ENCODE measurements at regions not wholly inside any gene's neighbourhood (a gene's known extent, or its start where the extent isn't known, plus 50 kb on each side); places are given as distances from the start of the nearest gene placed in this dataset.
A peak's percentile ranks its signal among the peaks of the same experiment; 100 is the strongest.
"Not testable (repeated sequence)": the region's sequence is repeated elsewhere in the genome, so short reads cannot be mapped to it uniquely, and the experiment has no call there.

DNA sequence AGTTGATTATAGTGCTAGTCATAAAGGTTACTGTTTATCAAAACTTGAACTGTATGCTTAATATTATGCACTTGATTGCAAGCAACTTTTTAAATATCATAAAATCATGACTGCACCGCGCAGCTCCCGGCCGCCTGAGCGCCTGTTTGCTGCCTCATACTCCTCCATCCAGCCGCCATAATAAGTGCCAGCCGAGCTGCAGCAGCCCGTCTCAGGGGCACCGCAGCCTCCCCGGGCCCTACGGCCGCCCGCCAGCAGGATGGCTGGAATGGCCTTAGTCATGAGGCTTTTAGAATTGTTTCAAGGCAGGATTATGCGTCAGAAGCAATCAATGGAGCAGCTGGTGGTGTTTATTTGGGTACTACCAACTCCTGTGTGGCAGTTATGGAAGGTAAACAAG lies 337.2 kb downstream of the PAX3 start:
- intact Hi-C loops (cut with DNase I), result loop anchor here in 1 of 2 donors (10.0 kb wide), 1 partner anchor 377 kb away; no protein-coding TSS in a partner anchor
- no peak for ATAC-seq
- DNase-seq, result no peak

DNA sequence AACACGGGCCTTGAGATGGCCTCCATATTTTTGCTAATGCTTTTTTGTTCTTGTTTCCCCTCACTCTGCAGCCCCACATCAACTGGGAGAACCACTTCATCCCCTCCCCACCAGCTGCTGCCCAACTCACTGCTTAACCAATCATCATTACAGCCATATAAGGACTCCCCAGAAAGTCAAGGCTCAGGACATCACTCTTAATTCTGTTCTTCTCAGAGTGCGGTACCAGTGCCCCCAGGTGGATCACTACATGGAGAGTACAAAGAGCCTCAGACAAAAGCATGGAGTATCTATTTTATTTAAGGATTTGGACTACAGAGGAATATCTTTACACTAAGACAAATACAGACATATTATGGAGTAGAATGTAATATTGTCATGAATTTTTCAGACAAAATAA lies 340.6 kb downstream of the PAX3 start:
- ATAC-seq (peak in 1 of 2 donors; percentile 67), DNase-seq (no peak)
- intact Hi-C loops (cut with DNase I), result no loop called here

DNA sequence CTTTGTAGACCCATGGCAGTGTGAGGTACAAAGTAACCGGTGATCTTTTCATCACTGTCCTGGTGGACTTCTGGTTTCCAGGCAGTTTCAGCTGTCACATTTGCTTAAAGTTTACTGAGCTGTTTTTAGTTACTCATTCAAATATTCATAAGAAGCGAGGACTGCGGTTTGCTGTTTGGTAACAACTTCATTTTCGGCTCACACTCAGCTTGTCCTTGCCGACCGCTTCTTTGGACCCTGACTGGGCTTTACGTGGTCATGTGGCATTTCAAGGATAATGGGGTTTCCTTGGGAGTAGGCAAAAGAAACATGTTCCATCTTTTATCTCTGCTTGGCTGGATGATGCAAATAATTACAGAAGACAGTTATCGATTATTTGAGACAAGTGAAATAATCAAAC lies 350.7 kb downstream of the PAX3 start:
- ATAC-seq (no peak), DNase-seq (no peak)
- intact Hi-C loops (cut with DNase I), result no loop called here

DNA sequence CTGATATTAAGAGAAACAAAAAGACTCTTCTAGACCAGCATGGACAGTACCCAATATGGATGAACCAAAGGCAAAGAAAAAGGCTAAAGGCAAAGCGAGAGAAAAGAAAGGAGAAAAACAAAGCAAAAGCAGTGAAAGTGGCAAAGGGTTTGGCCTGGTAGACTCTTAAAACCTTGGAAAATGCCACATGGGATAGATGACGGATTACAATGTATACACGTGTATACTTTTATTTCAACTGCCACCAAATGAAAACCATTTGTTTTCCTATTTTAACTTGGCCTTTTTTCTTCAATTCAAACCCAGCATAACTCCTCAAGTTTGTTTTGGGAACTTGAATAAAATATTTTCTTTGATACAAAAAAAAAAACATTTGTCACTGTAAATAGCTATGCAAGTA lies 354.3 kb downstream of the PAX3 start:
- intact Hi-C loops (cut with DNase I); DNase-seq; ATAC-seq: not testable (repeated sequence)

DNA sequence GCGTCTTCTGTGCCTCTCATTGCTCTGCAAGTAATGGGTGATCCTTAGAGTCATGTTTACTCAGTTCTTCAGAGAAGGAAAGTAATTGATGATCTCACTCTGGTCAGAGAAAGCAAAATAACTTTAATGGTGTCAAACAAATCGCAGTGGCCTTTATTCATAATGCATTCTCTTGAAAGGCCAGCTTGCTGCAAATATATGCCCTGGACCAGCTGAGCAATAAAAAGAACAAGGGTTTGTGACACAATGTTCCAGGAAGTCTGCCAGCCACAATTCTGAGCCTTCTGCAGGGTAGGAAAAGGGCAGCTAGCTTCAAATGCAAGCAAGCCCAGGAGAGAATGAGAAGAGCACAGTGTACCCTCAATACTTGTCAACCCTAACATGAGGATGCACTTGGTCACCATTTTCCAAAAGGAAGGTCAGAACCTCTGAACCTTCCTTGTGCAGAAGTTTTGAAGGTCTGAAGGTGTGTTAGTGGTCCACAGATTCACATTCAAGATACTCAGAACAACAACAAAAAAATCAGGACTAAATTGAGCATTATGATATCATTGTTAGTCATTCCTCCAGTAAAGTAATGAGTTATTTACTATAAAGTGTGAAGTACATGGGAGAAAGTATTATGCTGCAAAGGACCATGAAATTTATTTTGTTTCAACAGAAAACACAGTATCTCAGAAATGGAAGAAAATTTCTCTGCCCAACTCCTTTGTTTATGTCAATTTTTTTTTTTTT lies 355.6 kb downstream of the PAX3 start:
- ATAC-seq, result peak; percentile 47 to 80
- intact Hi-C loops (cut with DNase I), result no loop called here
- no peak for DNase-seq

DNA sequence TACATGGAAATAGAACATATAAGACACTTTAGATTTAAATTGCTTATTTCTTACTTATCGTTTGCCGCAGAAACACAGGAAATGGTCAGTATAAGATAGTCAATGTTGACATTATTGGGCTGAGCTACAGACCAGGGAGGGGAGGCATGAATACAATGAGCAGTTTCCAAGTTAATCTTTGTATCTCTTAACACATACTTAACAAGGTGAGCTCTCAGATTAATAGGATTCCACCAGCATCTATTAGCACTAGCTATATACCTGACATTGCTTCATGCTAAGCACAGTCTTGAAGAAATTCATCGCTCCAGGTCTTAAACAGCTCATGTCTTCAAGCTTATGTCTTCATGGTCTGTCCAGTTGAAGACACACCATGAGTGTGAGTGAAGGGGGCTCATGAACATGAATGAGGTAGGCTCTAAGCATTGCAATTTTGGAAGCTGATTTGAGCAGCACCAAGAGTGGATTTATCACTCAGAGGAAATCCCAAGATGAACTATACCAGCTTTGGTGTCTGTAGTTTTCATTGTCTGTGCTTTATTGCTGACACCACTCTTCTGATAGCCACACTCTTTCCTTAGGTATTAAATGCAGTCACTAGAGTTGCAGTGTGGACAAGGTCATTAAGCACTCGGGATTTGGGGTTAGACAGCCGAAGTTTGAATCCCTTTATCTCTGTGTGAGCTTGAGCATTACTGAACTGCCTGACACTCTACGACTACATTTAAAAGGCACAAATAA lies 359.3 kb upstream of the EPHA4 start:
- intact Hi-C loops (cut with DNase I), result no loop called here
- no peak for DNase-seq
- ATAC-seq, result no peak

DNA sequence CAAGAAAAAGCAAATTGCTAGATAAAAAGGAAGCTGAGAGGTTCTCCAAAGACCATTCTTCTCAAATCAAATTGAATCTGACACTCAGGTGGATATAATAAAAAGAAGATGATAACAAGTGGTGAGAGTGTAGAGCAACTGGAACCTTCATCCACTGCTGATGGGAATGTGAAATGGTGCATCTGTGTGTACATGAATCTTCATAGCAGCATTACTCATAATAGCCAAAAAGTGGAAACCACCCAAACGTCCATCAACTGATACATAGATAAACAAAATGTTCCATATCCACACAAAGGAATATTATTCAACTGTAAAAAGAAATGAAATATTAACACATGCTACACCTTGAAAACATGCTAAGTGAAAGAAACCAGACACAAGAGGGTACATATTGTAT lies 357.2 kb upstream of the EPHA4 start:
- intact Hi-C loops (cut with DNase I), result no loop called here
- ATAC-seq (no peak), DNase-seq (no peak)

DNA sequence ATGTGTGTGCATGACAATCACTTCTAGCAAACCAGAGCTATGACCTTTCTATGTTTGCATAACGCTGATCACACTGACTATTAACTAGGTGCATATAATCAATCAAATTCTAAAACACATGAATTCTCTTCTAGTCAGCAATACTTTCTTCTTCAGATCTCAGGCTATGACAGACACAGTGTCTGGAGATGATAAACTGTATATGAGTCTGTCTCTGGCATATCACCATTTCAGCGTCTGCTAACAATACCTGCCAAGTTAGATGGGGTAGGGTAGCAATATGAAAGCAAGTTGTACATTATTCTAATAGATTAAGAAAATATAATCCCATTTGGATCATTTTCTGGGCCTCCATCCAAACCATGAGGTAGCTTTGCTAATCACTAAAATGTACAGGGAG lies 354.2 kb upstream of the EPHA4 start:
- intact Hi-C loops (cut with DNase I), result no loop called here
- DNase-seq, result no peak
- no peak for ATAC-seq

DNA sequence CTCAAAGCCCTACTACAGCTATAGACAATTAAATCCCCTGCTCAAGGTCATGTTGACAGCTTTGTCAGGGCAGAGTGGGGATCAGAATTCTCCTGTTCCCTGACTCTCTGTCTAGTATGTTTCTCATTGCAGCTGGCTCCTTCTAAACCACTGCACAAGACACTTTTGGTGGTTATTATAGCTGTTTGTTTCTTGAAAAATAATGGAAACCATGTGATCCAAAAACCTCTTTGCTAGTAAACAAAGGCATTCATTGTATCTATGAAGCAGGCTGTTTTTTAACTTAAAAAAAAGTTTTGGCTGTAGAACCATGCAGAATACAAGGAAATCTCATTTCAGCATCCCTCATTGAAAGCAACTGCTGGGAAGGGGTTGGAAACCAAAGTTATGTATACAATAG lies 352.5 kb upstream of the EPHA4 start:
- ATAC-seq (no peak), DNase-seq (no peak)
- intact Hi-C loops (cut with DNase I), result no loop called here

DNA sequence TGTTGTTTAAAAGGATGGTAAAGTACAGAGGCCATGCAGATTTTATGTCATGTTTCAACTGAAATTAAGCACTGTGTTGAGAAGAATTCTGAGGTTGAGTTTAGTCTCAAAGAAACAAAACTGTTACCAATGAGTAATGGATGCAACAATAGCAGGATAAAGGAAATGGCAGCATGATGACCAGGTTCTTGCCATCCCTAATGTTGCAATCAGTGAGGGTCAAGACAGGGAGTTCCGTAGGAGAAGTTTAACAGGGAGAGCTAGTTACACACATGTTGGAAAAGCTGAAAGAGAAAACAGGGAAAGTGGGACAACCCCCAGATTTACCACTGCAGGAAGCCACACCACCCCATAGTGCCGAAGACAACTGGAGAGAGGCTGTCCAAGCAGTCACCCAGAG lies 343.8 kb upstream of the EPHA4 start:
- intact Hi-C loops (cut with DNase I), result no loop called here
- no peak for ATAC-seq
- DNase-seq, result no peak

DNA sequence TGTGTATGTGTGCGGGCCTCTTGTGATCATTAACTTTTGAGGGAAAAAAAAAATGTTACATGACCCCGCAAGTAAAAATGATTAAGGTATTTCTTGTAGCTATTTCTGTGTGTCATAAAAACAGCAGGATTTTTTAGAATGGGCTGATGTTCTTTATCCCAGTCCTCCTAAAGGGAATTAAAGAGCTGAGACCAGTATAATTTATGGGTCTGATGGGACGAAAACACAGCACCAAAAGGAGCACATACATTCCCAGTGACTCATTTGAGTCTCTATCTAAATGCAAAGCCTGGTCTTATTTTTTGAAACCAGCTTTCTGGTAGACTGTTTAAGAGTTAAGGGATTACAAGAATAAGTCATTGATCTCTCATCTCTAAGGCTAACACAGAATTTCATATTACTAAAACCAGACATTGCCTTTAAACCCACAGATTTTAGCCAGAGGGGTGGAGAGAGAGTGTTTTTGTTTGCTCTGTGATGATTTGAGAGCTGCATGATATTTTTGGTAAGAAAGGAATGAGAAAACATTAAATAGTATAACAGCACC lies 342.3 kb upstream of the EPHA4 start:
- ATAC-seq (no peak), DNase-seq (no peak)
- intact Hi-C loops (cut with DNase I), result no loop called here

DNA sequence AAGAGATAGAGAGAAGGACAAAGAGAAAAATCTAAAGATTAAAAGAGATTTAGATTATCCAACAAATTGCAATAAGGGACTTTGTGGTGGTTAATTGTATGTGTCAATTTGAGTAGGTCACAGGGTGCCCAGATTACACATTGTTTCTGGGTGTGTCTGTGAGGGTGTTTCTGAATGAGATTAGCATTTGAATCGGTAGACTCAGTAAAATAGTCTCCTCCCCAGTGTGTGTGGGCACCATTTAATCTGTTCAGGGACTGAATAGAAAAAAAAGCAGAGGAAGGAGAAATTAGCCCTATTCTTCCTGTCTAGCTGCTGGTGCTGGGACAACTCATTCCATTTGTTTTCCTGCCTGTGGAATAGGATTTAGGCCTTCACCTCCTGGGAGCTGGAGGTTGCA lies 339.8 kb upstream of the EPHA4 start:
- no peak for DNase-seq
- intact Hi-C loops (cut with DNase I), result no loop called here
- no peak for ATAC-seq

DNA sequence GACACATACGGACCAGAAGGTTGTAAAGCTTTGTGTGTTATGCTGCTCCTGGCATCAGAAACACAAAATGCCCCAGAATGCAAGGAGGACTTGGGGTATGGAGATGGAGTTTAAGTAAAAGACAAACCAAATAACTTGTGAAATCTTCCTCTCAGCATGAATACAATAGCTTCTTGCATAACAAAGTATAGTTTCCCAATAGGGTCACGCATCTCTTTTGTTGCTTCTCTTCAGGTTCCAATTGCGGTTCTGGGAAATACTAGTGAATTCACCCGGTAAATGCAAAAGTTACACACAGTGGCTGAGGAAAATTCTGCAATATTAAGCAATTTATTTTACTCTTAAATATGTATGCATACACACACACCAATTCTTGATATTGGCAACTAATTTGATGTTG lies 339.2 kb upstream of the EPHA4 start:
- ATAC-seq (no peak), DNase-seq (no peak)
- intact Hi-C loops (cut with DNase I), result no loop called here

DNA sequence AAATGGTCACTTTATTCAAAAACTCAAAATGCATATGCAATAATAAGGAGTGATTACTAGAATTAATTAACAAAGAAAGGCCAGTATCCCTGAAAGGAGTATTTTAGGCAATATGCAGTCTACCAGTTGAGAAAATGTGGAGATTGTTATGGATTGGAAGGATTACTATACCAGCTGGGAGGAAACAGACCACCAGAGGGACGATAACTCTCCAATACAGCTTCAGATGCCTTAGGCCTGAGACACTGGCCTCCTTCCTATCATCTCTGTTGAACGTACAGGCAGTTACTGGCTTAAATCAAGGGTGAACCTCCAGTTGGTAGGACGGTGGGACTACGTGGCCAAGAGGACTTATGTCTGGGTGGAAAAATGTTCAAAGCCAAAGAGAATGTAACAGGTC lies 336.4 kb upstream of the EPHA4 start:
- ATAC-seq (no peak), DNase-seq (no peak)
- intact Hi-C loops (cut with DNase I), result no loop called here

DNA sequence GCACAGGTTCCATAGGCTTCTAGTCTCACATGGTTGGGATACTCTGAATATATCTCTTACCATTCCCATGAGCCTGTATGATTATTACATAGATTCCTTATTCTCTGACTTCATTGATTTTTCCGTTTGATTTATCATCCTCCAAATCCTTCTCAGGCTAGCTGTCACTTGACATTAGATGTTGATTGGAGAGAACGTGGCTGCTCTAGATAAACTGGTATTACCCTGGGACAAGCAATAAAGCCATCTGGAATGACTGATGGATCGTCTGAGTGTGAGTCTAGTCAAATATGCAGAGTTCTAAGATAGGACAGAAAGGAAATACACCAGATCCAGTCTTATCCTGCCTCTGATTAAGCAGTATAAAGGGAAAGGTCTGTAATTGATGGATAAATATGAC lies 325.6 kb upstream of the EPHA4 start:
- intact Hi-C loops (cut with DNase I), result no loop called here
- ATAC-seq (no peak), DNase-seq (no peak)

DNA sequence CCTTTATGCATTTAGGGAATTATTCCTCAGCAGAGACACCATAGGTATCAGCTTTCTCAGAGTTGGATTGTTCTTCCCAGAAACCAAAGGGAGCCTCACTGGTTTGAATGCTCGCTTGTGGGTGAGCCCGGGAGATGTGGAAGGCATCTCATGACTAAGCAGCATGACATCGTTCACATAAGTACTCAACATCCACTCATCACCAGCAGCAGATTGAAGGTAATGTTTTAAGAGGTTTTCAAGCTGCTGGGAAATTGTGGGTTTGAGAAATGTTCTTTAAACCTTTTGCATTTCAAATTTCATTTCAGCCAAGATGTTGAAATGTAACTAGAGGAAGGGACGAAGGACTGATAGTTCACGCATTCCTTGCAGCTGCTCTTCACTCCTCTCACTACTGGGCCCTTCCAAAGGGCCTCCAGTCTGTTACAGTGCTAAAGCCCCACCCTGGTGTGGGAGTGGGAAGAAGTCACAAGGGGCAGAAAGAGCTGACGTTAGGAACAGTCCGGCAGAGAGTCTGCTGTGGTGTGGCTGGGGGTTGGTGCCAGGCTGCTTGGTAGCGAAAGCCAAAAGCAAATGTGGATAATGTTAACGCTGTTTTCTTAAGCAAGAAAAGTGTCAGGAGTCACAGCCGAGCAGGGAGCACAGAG lies 324.5 kb upstream of the EPHA4 start:
- peak; percentile 34 for DNase-seq

DNA sequence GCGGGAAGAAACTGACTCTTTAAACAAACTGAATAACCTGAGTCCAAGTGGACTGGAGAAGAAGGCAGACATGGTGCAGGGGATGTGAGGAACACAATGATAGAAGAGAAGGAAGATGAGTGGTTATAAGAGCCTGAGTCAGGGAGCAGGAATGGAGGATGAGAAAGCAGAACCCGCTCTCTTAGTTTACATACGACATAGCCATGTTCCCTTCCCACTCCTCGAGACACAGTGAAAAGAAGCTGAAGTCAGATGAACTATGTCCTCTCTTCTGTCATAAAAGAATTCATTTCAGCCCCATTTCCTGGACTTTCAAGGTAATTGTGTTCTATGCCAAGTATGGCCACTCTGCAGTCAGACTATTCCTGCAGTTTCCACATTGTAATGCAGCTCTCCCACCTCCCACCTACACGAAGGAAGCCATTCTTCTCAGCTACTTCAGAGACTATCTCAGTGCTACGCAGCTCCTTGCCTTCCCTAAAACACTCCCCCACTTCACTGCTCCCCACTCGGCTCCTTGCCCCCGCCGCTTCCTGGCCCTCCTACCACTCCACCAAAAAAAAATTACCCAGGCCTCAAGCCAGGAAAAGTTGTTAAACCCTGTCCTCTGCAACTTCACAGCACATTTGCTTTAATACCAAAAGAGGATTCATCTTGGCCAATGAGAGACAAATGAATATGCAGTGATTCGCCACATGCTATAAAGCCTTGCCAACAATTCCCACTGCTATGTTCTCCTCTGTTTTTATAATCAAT lies 323.4 kb upstream of the EPHA4 start:
- intact Hi-C loops (cut with DNase I), result no loop called here
- peak; percentile 27 to 35 for ATAC-seq
- DNase-seq, result no peak

More for the DNA sequence above, 324.5 kb upstream of the EPHA4 start:
- ATAC-seq, result peak; percentile 91 to 94
- intact Hi-C loops (cut with DNase I), result no loop called here

DNA sequence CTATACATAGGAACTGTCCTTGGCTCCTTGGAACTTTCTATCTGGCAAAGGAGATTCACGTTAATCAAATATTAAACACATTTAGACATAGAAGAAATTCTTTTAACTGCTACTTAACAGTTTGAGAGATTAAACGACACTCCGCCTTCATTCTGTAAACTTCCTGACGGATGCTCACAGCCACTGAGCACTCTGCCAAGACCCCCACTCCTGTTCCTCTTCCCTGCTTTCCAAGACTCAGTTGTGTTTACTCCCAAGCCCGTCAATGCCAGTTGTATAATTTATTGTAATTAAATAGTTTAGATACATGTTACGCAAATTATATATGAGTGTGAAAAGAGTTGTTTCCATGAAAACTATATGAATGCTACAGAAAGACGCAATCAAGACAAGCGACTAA lies 321.4 kb upstream of the EPHA4 start:
- DNase-seq (no peak), ATAC-seq (no peak)
- intact Hi-C loops (cut with DNase I), result no loop called here

DNA sequence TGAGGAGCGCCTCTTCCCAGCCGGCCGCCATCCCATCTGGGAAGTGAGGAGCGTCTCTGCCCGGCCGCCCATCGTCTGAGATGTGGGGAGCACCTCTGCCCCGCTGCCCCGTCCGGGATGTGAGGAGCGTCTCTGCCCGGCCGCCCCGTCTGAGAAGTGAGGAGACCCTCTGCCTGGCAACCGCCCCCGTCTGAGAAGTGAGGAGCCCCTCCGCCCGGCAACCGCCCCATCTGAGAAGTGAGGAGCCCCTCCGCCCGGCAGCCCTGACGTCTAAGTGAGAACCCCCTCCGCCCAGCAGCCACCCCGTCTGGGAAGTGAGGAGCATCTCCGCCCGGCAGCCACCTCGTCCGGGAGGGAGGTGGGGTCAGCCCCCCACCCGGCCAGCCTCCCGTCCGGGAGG lies 319.9 kb upstream of the EPHA4 start:
- DNase-seq; intact Hi-C loops (cut with DNase I); ATAC-seq: not testable (repeated sequence)
